ENCODE measurements at regions not wholly inside any gene's neighbourhood (a gene's known extent, or its start where the extent isn't known, plus 50 kb on each side); places are given as distances from the start of the nearest gene placed in this dataset.

DNA sequence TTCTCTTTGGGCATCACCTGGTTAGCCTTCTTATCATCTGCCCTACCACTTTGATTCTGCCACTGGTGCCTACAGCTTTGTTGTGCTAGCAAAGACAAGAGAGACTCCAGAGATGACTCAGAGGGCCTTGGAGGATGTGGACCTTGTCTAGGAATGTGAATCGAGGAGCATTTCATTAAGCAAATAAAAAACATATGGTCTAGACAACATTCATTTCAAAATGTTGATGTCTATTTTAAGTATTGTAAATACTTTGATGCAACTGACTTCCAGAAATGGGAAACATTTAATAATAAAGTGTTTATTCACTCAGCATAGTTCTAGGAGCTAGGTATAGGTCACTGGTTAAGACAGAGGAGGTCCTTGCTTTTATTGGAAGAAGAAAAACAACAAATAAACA, 195.5 kb downstream of the CDCA7 start:
- no peak for TF ChIP-seq RFX5 (IDR thresholded peaks at IDR 0.05; ENCODE audit: borderline replicate concordance, low read depth, low read length)
- TF ChIP-seq GTF2F1 (IDR thresholded peaks at IDR 0.05; ENCODE audit: borderline replicate concordance, low read depth, low read length), result no peak
- no peak for TF ChIP-seq CHD7 (IDR thresholded peaks at IDR 0.05; ENCODE audit: insufficient replicate concordance, low read length)
- no peak for TF ChIP-seq CTCF (IDR thresholded peaks at IDR 0.05; ENCODE audit: control extremely low read depth in 1 of 3, insufficient read depth in 1 of 3, low read depth in 1 of 3, low read length in 3 of 3)
- no peak for TF ChIP-seq NRF1 (IDR thresholded peaks at IDR 0.05; ENCODE audit: low read depth, low read length)
